SK-N-SH treated with all-trans-retinoic acid at 6 μM for 48 hours (cell line): ENCODE measurements at regions not wholly inside any gene's neighbourhood (a gene's known extent, or its start where the extent isn't known, plus 50 kb on each side); places are given as distances from the start of the nearest gene placed in this dataset.

ENCODE experiments used
- ARNTL ChIP-seq: fragments of 450-650 bp; formaldehyde crosslinking; IDR thresholded peaks from 2 replicates; pipeline ENCODE4 v1.5.0; 2020; ENCODE audit warnings: low read depth, mild to moderate bottlenecking, moderate library complexity, borderline replicate concordance
- BACH2 ChIP-seq: fragments of 250-450 bp; sonication (Bioruptor Pico); IDR thresholded peaks from 2 replicates; pipeline ENCODE4 v1.9.0; 2021; ENCODE audit warnings: mild to moderate bottlenecking, borderline replicate concordance
- CREB5 ChIP-seq: fragments of 250-450 bp; sonication (Bioruptor Pico); IDR thresholded peaks from 2 replicates; pipeline ENCODE4 v1.5.1; 2020; ENCODE audit warnings: low read depth, mild to moderate bottlenecking, moderate library complexity
- GLIS3 ChIP-seq: fragments of 250-450 bp; sonication (Bioruptor Pico); IDR thresholded peaks from 2 replicates; pipeline ENCODE4 v1.5.0; 2020; ENCODE audit warnings: mild to moderate bottlenecking, moderate library complexity
- PATZ1 ChIP-seq: fragments of 250-450 bp; sonication (Bioruptor Pico); IDR thresholded peaks from 2 replicates; pipeline ENCODE4 v1.8.0; 2020; ENCODE audit warnings: mild to moderate bottlenecking, moderate library complexity, borderline replicate concordance
- PPARA ChIP-seq: fragments of 250-450 bp; sonication (Bioruptor Pico); IDR thresholded peaks from 2 replicates; pipeline ENCODE4 v1.5.0; 2020; ENCODE audit warnings: mild to moderate bottlenecking, borderline replicate concordance
- RARB ChIP-seq: fragments of 250-450 bp; sonication (Bioruptor Pico); IDR thresholded peaks from 2 replicates; pipeline ENCODE4 v1.8.0; 2021; ENCODE audit warnings: mild to moderate bottlenecking, moderate library complexity
- SNAI2 ChIP-seq: fragments of 250-450 bp; sonication (Bioruptor Pico); IDR thresholded peaks from 2 replicates; pipeline ENCODE4 v1.5.0; 2020; ENCODE audit warnings: mild to moderate bottlenecking, moderate library complexity
- TCF4 ChIP-seq: fragments of 250-450 bp; sonication (Bioruptor Pico); IDR thresholded peaks from 2 replicates; pipeline ENCODE4 v1.8.0; 2021; ENCODE audit warnings: mild to moderate bottlenecking, moderate library complexity, borderline replicate concordance
- TOX ChIP-seq: fragments of 250-450 bp; sonication (Bioruptor Pico); IDR thresholded peaks from 2 replicates; pipeline ENCODE4 v1.8.0; 2021; ENCODE audit warnings: mild to moderate bottlenecking, moderate library complexity, borderline replicate concordance
- TSHZ2 ChIP-seq: fragments of 250-450 bp; sonication (Bioruptor Pico); IDR thresholded peaks from 2 replicates; pipeline ENCODE4 v1.5.0; 2020; ENCODE audit warnings: mild to moderate bottlenecking, moderate library complexity
- ZC3H10 ChIP-seq: fragments of 250-450 bp; sonication (Bioruptor Pico); IDR thresholded peaks from 2 replicates; pipeline ENCODE4 v1.5.1; 2021; ENCODE audit warnings: mild to moderate bottlenecking, moderate library complexity
- ZNF565 ChIP-seq: fragments of 450-650 bp; formaldehyde crosslinking; conservative IDR thresholded peaks from 2 replicates; pipeline ENCODE4 v1.5.0; 2020; ENCODE audit warnings: low read depth, mild to moderate bottlenecking, moderate library complexity
- ZNF70 ChIP-seq: fragments of 450-650 bp; formaldehyde crosslinking; IDR thresholded peaks from 2 replicates; pipeline ENCODE4 v1.5.0; 2020; ENCODE audit warnings: mild to moderate bottlenecking, moderate library complexity

DNA sequence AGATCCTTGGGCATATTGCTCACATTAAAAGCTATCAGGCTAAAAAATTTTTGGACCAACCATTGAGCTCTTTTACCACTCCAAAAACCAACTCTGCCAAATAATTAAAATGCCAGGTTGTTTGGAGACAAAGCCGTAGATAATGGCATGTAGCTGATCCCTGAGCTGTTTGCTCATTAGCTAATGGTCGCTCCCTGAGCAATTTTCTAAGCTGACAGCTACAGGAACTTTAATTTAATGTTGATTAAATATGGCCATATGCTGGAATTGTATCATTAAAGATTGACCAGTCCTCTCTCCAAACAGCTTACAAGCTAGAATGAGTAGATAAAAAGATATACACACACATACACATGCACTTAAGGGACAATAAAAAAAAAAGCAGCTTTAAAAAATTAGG lies 216.2 kb upstream of the ARHGAP20 start:
- TF ChIP-seq TOX (CRISPR knock-in tag) = no peak
- no peak for TF ChIP-seq SNAI2 (CRISPR knock-in tag)
- TF ChIP-seq TSHZ2 (CRISPR knock-in tag) = no peak
- no peak for TF ChIP-seq GLIS3
- no peak for TF ChIP-seq ARNTL
- TF ChIP-seq ZNF70 (CRISPR knock-in tag) = no peak
- no peak for TF ChIP-seq ZC3H10 (CRISPR knock-in tag)
- no peak for TF ChIP-seq CREB5 (CRISPR knock-in tag)
- no peak for TF ChIP-seq PPARA
- TF ChIP-seq TCF4 (CRISPR knock-in tag) = no peak
- TF ChIP-seq PATZ1 (CRISPR knock-in tag) = no peak
- TF ChIP-seq BACH2 = no peak
- TF ChIP-seq ZNF565 (CRISPR knock-in tag) = no peak
- TF ChIP-seq RARB (CRISPR knock-in tag) = no peak
